Brain microvascular endothelial cell (primary cell): ENCODE measurements at regions not wholly inside any gene's neighbourhood (a gene's known extent, or its start where the extent isn't known, plus 50 kb on each side); places are given as distances from the start of the nearest gene placed in this dataset.

Source experiments
- DNase-seq: peaks from one replicate; pipeline ENCODE4 v3.0.0-alpha.2; 2020
- H3K27ac ChIP-seq: fragments of 250-450 bp; sonication (Bioruptor Pico); 2 replicates; pipeline ENCODE4 v1.5.1; 2020; ENCODE audit warnings: mild to moderate bottlenecking, moderate library complexity
- H3K27me3 ChIP-seq: fragments of 250-450 bp; sonication (Bioruptor Pico); replicated peaks from 2 replicates; pipeline ENCODE4 v1.5.1; 2020; ENCODE audit warnings: mild to moderate bottlenecking
- H3K36me3 ChIP-seq: fragments of 250-450 bp; sonication (Bioruptor Pico); replicated peaks from 2 replicates; pipeline ENCODE4 v1.5.1; 2020; ENCODE audit warnings: mild to moderate bottlenecking
- H3K4me3 ChIP-seq: 2 replicates; pipeline ENCODE4 v1.5.1; 2011; ENCODE audit warnings: low read depth, mild to moderate bottlenecking, control low read depth, low read length, moderate library complexity
- in situ Hi-C: cut with HindIII; loops from 2 replicates; pipeline ENCODE4 v1.10.0; 2017; ENCODE audit warnings: low sequenced_read_pairs, low pct_ligation_motif_present
- TF ChIP-seq, protein P1 (sequence below): IDR thresholded peaks from 2 replicates; pipeline ENCODE4 v1.5.1; 2011; ENCODE audit warnings: low read depth, mild to moderate bottlenecking, moderate library complexity, low read length, control low read depth, inconsistent platforms; ENCODE audit errors: missing control alignments

DNA sequence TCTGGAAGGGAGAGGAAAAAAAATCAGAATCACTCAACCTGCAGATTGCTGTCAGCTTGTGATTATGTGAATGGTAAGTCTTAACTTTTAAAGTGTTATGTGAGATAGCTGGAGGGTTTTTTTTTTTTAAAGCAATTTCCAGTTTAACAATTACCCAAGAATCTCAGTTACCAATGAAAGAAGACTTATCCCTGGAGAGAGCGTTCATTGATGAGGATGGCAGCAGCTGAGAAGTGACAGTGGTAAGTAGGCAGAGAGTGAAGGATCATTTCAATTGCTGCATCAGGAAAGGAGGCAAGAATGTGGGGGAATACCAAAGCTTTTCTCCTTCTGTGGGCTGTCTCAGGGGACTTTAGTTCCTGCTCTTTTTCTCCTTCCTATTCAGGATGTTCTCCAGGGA is 370.2 kb upstream of the C9orf72 start:
- H3K27ac ChIP-seq: no peak overlapping the region
- TF ChIP-seq, protein P1, sequence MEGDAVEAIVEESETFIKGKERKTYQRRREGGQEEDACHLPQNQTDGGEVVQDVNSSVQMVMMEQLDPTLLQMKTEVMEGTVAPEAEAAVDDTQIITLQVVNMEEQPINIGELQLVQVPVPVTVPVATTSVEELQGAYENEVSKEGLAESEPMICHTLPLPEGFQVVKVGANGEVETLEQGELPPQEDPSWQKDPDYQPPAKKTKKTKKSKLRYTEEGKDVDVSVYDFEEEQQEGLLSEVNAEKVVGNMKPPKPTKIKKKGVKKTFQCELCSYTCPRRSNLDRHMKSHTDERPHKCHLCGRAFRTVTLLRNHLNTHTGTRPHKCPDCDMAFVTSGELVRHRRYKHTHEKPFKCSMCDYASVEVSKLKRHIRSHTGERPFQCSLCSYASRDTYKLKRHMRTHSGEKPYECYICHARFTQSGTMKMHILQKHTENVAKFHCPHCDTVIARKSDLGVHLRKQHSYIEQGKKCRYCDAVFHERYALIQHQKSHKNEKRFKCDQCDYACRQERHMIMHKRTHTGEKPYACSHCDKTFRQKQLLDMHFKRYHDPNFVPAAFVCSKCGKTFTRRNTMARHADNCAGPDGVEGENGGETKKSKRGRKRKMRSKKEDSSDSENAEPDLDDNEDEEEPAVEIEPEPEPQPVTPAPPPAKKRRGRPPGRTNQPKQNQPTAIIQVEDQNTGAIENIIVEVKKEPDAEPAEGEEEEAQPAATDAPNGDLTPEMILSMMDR: no peak
- no peak overlapping the region for H3K4me3 ChIP-seq
- no peaks in the 10 kb centered on the region for H3K36me3 ChIP-seq
- no peaks in the 10 kb centered on the region for H3K27me3 ChIP-seq
- in situ Hi-C loops: no loop called here
- DNase-seq: no peak

DNA sequence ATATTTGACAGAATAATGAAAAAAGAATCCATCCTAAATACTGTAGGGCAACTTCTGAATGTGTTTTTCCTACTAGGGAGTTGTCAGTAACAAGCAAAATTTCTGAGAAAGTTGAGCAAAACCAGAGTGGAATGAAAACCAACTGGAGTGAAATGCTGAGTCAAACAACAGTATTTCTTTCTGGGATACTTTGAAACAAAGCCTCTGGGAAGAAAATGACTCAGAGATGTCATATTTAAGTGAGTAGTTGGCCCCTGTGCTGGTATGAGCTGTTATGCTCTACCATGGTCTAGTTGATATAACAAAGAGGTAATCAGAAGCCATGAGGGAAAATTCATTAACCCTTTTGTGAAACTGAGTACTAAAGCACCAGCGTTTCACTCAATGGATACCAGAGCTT is 372.1 kb upstream of the C9orf72 start:
- Histone ChIP-seq H3K4me3 (no peak overlapping the region), H3K36me3 (no peaks in the 10 kb centered on the region), H3K27ac (no peak overlapping the region), H3K27me3 (no peaks in the 10 kb centered on the region)
- TF ChIP-seq, protein P1: no peak
- in situ Hi-C loops: no loop called here
- DNase-seq: peak; percentile 1

DNA sequence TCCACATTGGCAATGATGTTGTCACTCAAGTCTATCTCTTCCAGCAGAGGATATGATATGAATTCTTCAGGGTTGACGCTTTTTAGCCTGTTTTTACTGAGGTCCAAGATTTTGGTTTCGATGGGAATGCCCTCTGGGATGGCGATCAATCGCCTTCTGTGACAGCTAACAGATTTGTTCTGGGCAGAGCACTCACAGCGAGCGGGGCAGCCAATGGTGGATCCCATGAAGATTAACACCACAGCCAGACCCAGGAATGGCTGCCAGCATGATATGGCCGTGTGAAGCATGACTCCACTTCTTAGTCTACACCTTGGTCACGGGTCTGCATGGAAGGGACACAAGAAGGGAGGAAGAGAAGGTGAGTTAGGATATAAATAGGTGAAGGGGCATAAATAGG is 377.1 kb upstream of the C9orf72 start:
- in situ Hi-C loops: no loop called here
- TF ChIP-seq, protein P1: no peak
- H3K4me3 ChIP-seq: no peak overlapping the region
- no peak for DNase-seq
- no peaks in the 10 kb centered on the region for H3K27me3 ChIP-seq
- no peaks in the 10 kb centered on the region for H3K36me3 ChIP-seq
- no peak overlapping the region for H3K27ac ChIP-seq

DNA sequence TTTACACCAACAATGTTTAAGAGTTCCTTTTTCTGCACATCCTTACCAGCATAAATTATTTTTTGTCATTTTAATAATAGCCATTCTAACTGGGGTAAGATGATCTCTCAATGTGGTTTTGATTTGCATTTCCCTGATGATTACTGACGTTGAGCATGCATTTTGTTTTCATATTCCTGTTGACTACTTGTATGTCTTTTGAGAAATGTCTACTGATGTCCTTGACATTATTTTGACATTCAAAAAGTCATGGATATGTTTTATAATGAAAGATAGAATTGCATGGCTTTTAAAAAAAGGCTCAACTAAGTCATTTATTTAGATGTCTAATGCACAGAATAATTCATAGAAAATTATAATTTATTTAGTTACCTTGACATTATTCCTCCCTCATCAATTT is 381.6 kb upstream of the C9orf72 start:
- TF ChIP-seq, protein P1: no peak
- Histone ChIP-seq H3K36me3 (no peaks in the 10 kb centered on the region), H3K27me3 (no peaks in the 10 kb centered on the region), H3K27ac (no peak overlapping the region), H3K4me3 (no peak overlapping the region)
- in situ Hi-C loops: no loop called here
- DNase-seq: no peak

DNA sequence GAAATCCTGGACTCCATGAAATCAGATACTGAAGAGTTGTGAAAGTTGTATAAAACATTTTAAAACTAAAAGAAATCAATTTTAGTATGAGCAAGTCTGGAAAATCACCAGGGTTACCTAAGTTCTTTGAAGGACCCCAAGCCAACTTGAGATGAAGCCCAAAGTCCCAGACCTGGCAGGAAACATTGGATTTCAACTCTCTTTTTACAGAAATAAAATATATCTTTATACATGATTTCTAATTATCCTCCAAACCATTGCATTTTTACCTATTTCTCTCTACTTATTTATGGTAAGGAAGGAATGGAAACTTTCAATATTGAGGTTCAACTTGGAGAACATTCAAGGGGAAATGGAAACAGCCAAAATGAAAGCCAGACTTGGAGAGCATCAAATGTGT is 390.6 kb upstream of the C9orf72 start:
- no peak for DNase-seq
- TF ChIP-seq, protein P1: no peak
- no peaks in the 10 kb centered on the region for H3K27me3 ChIP-seq
- no peak overlapping the region for H3K27ac ChIP-seq
- in situ Hi-C loops: no loop called here
- H3K36me3 ChIP-seq: no peaks in the 10 kb centered on the region
- H3K4me3 ChIP-seq: no peak overlapping the region

DNA sequence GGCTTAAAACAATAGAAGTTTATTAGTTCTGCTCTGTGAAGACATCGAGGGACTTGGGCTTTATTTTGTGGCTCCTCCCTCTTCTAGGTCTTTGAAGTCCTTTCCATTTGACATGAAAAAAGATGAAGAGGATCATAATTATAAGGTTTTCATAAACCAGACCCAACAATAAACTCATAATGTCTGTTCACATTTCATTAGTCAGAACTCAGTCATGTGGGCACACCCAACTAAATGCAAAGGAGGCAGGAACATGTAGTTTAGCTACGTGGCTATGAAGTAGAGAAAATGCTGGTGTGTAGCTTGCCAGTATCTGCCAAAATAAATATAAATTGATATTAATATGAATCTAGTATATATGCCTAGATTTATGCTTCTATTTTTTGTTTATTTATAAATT is 393.9 kb upstream of the C9orf72 start:
- Histone ChIP-seq H3K27me3 (no peaks in the 10 kb centered on the region), H3K4me3 (no peak overlapping the region), H3K27ac (no peak overlapping the region), H3K36me3 (no peaks in the 10 kb centered on the region)
- in situ Hi-C loops: no loop called here
- TF ChIP-seq, protein P1: no peak
- DNase-seq: no peak
